Astrocyte (in vitro differentiated cells and primary cell): ENCODE measurements at regions not wholly inside any gene's neighbourhood (a gene's known extent, or its start where the extent isn't known, plus 50 kb on each side); places are given as distances from the start of the nearest gene placed in this dataset.

Experiments
- EZH2 ChIP-seq: IDR thresholded peaks from 2 replicates; pipeline ENCODE4 v1.6.1; 2012; ENCODE audit warnings: mild to moderate bottlenecking, low read length, inconsistent platforms; ENCODE audit not compliant: insufficient read depth
- TF ChIP-seq, protein P1 (sequence below): IDR thresholded peaks from 2 replicates; pipeline ENCODE4 v1.5.1; 2011; ENCODE audit warnings: low read depth, mild to moderate bottlenecking, inconsistent platforms, low read length, moderate library complexity; ENCODE audit not compliant: insufficient read depth

DNA sequence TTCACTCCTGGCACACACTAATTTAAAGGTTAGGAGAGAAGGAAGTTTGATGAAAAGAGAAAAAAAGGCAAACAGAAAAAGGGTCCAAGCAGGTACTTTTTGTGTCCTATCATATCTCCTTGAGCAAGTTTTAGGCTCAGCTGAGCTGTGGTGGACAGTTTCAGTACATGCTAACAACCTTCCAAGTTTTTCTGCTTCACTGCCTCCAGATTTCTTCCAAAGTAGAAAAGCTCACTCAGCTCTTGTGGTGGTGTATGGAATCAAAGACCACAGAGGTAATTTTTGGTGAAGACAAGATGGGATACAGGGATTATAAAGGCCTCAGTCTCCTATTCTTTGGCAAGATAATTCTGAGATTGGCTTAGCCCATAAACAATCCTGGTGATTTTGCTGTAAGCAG is 921.8 kb downstream of the NR2F1-AS1 start:
- TF ChIP-seq, protein P1, sequence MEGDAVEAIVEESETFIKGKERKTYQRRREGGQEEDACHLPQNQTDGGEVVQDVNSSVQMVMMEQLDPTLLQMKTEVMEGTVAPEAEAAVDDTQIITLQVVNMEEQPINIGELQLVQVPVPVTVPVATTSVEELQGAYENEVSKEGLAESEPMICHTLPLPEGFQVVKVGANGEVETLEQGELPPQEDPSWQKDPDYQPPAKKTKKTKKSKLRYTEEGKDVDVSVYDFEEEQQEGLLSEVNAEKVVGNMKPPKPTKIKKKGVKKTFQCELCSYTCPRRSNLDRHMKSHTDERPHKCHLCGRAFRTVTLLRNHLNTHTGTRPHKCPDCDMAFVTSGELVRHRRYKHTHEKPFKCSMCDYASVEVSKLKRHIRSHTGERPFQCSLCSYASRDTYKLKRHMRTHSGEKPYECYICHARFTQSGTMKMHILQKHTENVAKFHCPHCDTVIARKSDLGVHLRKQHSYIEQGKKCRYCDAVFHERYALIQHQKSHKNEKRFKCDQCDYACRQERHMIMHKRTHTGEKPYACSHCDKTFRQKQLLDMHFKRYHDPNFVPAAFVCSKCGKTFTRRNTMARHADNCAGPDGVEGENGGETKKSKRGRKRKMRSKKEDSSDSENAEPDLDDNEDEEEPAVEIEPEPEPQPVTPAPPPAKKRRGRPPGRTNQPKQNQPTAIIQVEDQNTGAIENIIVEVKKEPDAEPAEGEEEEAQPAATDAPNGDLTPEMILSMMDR: no peak
- no peak for TF ChIP-seq EZH2
